DND-41 (cell line): ENCODE measurements at regions not wholly inside any gene's neighbourhood (a gene's known extent, or its start where the extent isn't known, plus 50 kb on each side); places are given as distances from the start of the nearest gene placed in this dataset.
A peak's percentile ranks its signal among the peaks of the same experiment; 100 is the strongest.
"Not testable (repeated sequence)": the region's sequence is repeated elsewhere in the genome, so short reads cannot be mapped to it uniquely, and the experiment has no call there.

Source experiments
- ATAC-seq: fragments of 200-7000 bp; cut with Tn5 transposase; 3 replicates; pipeline ENCODE4 v1.9.1; 2021; ENCODE audit warnings: low read depth; ENCODE audit not compliant: insufficient read depth
- DNase-seq: peaks from one replicate; pipeline ENCODE4 v3.0.0-alpha.2; 2020
- H2AFZ ChIP-seq: 2 replicates; pipeline ENCODE4 v1.6.0; 2012; ENCODE audit warnings: low read depth, low read length
- H3K27ac ChIP-seq: 2 replicates; pipeline ENCODE4 v1.5.1; 2012; ENCODE audit warnings: low read length, inconsistent platforms
- H3K27me3 ChIP-seq: fragments of 200-600 bp; sonication (generic); 2 replicates; pipeline ENCODE4 v1.6.0; 2012; ENCODE audit warnings: low read length, mild to moderate bottlenecking, inconsistent platforms; ENCODE audit not compliant: insufficient read depth, poor library complexity
- H3K36me3 ChIP-seq: 2 replicates; pipeline ENCODE4 v1.5.1; 2012; ENCODE audit warnings: low read length, inconsistent platforms; ENCODE audit not compliant: insufficient read depth
- H3K4me1 ChIP-seq: 2 replicates; pipeline ENCODE4 v1.5.1; 2012; ENCODE audit warnings: mild to moderate bottlenecking, low read length; ENCODE audit not compliant: insufficient read depth
- H3K4me2 ChIP-seq: 2 replicates; pipeline ENCODE4 v1.6.0; 2012; ENCODE audit warnings: mild to moderate bottlenecking, moderate library complexity, low read length, inconsistent platforms; ENCODE audit not compliant: insufficient read depth
- H3K4me3 ChIP-seq, 2 experiments: fragments of 200-600 bp in 1 of 2; shearing (Covaris generic) in 1 of 2; 2 replicates each; pipeline ENCODE4 v1.5.1; 2012 to 2016; ENCODE audit warnings: inconsistent platforms in 2 of 2, low read length in 2 of 2, mild to moderate bottlenecking in 2 of 2, low read depth in 1 of 2, moderate library complexity in 1 of 2
- H3K79me2 ChIP-seq: 2 replicates; pipeline ENCODE4 v1.6.0; 2012; ENCODE audit warnings: low read length, inconsistent platforms; ENCODE audit not compliant: insufficient read depth
- H3K9ac ChIP-seq: 2 replicates; pipeline ENCODE4 v1.6.0; 2012; ENCODE audit warnings: low read depth, mild to moderate bottlenecking, inconsistent platforms, low read length, moderate library complexity
- H3K9me3 ChIP-seq: 2 replicates; pipeline ENCODE4 v1.5.1; 2012; ENCODE audit warnings: low read length, moderate library complexity, mild to moderate bottlenecking, inconsistent platforms; ENCODE audit not compliant: insufficient read depth, severe bottlenecking
- H4K20me1 ChIP-seq: 2 replicates; pipeline ENCODE4 v1.6.0; 2012; ENCODE audit warnings: low read length; ENCODE audit not compliant: insufficient read depth
- EZH2 ChIP-seq: IDR thresholded peaks from 3 replicates; pipeline ENCODE4 v1.6.1; 2012; ENCODE audit warnings: borderline replicate concordance, low read depth, mild to moderate bottlenecking, moderate library complexity, low read length, inconsistent platforms; ENCODE audit not compliant: severe bottlenecking
- TF ChIP-seq, protein P1 (sequence below): IDR thresholded peaks from 2 replicates; pipeline ENCODE4 v1.5.1; 2012; ENCODE audit warnings: borderline replicate concordance, low read length, moderate library complexity, mild to moderate bottlenecking; ENCODE audit not compliant: poor library complexity, severe bottlenecking; ENCODE audit errors: extremely low read depth

DNA sequence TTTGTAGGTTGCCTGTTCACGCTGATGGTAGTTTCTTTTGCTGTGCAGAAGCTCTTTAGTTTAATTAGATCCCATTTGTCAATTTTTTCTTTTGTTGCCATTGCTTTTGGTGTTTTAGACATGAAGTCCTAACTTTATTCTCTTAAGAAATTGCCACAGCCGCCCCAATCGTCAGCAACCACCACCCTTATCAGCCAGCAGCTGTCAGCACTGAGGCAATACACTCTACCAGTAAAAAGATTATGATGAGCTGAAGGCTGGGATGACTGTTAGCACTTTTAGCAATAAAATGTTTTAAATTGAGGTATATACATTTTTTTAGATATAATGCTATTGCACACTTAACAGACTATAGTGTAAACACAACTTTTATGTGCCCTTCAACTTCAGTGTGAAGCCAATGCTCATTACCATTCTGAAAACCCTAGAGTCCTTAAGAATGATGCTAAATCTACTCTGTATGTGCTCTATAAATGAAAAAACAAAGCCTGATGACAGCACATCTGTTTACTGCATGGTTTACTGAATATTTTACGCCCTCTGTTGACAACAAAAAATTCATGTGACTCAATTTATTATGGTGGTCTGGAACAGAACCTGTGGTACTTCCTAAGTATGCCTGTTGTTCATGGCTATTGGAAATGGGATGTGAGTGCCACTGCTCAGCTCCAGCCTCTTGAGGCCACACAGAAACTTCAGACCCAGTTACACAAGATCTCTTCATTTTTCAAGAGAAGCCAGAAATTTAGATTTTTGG lies 197.4 kb downstream of the DUSP6 start:
- Histone ChIP-seq H3K9me3 (peaks cover 6% of the 10 kb centered on the region), H3K4me1 (peaks cover 19% of the 10 kb centered on the region), H3K27me3 (no peaks in the 10 kb centered on the region), H3K79me2 (no peaks in the 10 kb centered on the region), H3K4me3 (no peak overlapping the region), H4K20me1 (no peaks in the 10 kb centered on the region), H3K27ac (no peak overlapping the region), H3K4me2 (no peak overlapping the region), H3K9ac (no peak overlapping the region), H2AFZ (no peak overlapping the region), H3K36me3 (no peaks in the 10 kb centered on the region)
- ATAC-seq: no peak
- TF ChIP-seq EZH2: no peak
- TF ChIP-seq, protein P1, sequence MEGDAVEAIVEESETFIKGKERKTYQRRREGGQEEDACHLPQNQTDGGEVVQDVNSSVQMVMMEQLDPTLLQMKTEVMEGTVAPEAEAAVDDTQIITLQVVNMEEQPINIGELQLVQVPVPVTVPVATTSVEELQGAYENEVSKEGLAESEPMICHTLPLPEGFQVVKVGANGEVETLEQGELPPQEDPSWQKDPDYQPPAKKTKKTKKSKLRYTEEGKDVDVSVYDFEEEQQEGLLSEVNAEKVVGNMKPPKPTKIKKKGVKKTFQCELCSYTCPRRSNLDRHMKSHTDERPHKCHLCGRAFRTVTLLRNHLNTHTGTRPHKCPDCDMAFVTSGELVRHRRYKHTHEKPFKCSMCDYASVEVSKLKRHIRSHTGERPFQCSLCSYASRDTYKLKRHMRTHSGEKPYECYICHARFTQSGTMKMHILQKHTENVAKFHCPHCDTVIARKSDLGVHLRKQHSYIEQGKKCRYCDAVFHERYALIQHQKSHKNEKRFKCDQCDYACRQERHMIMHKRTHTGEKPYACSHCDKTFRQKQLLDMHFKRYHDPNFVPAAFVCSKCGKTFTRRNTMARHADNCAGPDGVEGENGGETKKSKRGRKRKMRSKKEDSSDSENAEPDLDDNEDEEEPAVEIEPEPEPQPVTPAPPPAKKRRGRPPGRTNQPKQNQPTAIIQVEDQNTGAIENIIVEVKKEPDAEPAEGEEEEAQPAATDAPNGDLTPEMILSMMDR: peak; percentile 18
- DNase-seq: no peak

- H3K27ac ChIP-seq: no peak overlapping the region
- DNase-seq (no peak), ATAC-seq (no peak)
- TF ChIP-seq, protein P1: no peak
- no peak for TF ChIP-seq EZH2
- no peak overlapping the region for H3K9ac ChIP-seq
- no peak overlapping the region for H3K4me3 ChIP-seq
- no peaks in the 10 kb centered on the region for H4K20me1 ChIP-seq
- H3K36me3 ChIP-seq: no peaks in the 10 kb centered on the region
- peaks cover 6% of the 10 kb centered on the region for H3K9me3 ChIP-seq
- no peak overlapping the region for H3K4me2 ChIP-seq
- H3K4me1 ChIP-seq: peaks cover 19% of the 10 kb centered on the region
- no peaks in the 10 kb centered on the region for H3K79me2 ChIP-seq
- H3K27me3 ChIP-seq: no peaks in the 10 kb centered on the region
- H2AFZ ChIP-seq: no peak overlapping the region
Observed at GRCh38 chr12:89153341-89153740, 199.0 kb downstream of the DUSP6 start.

DNA sequence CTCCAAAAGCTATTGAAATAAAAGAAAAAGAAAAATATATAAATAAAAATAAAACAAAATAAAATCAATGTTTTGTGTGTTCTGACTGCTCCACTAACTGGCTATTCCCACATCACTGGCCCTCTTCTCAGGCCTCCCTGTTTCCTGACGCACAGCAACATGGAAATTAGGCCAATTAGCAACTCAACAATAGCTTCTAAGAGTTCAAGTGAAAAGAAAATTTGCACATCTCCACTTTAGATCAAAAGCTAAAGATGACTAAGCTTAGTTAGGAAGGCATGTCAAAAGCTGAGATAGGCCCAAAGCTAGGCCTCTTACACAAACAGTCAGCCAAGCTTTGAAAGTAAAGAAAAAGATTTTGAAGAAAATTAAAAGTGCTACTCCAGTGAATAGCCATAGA lies 200.8 kb downstream of the DUSP6 start:
- no peak for TF ChIP-seq EZH2
- TF ChIP-seq, protein P1: no peak
- Histone ChIP-seq H3K9ac (no peak overlapping the region), H3K4me2 (no peak overlapping the region), H3K4me1 (peaks cover 4% of the 10 kb centered on the region), H3K4me3 (no peak overlapping the region), H3K36me3 (no peaks in the 10 kb centered on the region), H2AFZ (no peak overlapping the region), H4K20me1 (no peaks in the 10 kb centered on the region), H3K9me3 (peaks cover 6% of the 10 kb centered on the region), H3K27ac (no peak overlapping the region), H3K79me2 (no peaks in the 10 kb centered on the region), H3K27me3 (no peaks in the 10 kb centered on the region)
- ATAC-seq: no peak
- DNase-seq: no peak

DNA sequence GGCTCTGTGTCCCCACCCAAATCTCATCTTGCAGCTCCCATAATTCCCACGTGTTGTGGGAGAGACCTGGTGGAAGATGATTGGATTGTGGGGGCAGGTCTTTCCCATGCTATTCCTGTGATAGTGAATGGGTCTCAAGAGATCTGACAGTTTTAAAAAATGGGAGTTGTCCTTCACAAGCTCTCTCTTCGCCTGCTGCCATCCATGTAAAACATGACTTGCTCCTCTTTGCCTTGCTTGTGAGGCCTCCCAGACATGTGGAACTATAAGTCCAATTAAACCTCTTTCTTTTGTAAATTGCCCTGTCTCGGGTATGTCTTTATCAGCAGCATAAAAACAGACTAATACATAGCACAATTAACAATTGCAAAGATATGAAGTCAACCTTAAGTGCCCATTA lies 201.5 kb downstream of the DUSP6 start:
- H3K27me3 ChIP-seq, H3K4me3 ChIP-seq, H3K36me3 ChIP-seq, H3K4me1 ChIP-seq, H2AFZ ChIP-seq, H3K9me3 ChIP-seq, H3K79me2 ChIP-seq, DNase-seq, ATAC-seq, H3K4me2 ChIP-seq, H4K20me1 ChIP-seq, H3K9ac ChIP-seq, H3K27ac ChIP-seq: not testable (repeated sequence)
